K562 (cell line): ENCODE measurements at regions not wholly inside any gene's neighbourhood (a gene's known extent, or its start where the extent isn't known, plus 50 kb on each side); places are given as distances from the start of the nearest gene placed in this dataset.

Experiments used
- DIDO1 ChIP-seq: fragments of 450-650 bp; IDR thresholded peaks from 2 replicates; pipeline ENCODE4 v1.6.1; 2016; ENCODE audit warnings: low read depth, missing biosample characterization, missing genetic modification characterization
- LEF1 ChIP-seq: fragments of 450-650 bp; IDR thresholded peaks from 2 replicates; pipeline ENCODE4 v1.6.1; 2016; ENCODE audit warnings: mild to moderate bottlenecking
- MEIS2 ChIP-seq: fragments of 450-650 bp; IDR thresholded peaks from 2 replicates; pipeline ENCODE4 v1.6.1; 2014; ENCODE audit warnings: mild to moderate bottlenecking; ENCODE audit not compliant: partially characterized antibody
- MTA1 ChIP-seq: fragments of 450-650 bp; IDR thresholded peaks from 2 replicates; pipeline ENCODE4 v1.6.1; 2017; ENCODE audit warnings: borderline replicate concordance
- SRSF3 ChIP-seq: fragments of 200-400 bp; formaldehyde crosslinking; IDR thresholded peaks from 2 replicates; pipeline ENCODE4 v1.6.1; 2016; ENCODE audit warnings: mild to moderate bottlenecking, low read length, moderate library complexity; ENCODE audit not compliant: insufficient read depth
- TAF7 ChIP-seq: fragments of 450-650 bp; IDR thresholded peaks from 2 replicates; pipeline ENCODE4 v1.6.1; 2016; ENCODE audit warnings: missing genetic modification characterization, missing compliant biosample characterization
- ZEB2 ChIP-seq: fragments of 450-650 bp; IDR thresholded peaks from 2 replicates; pipeline ENCODE4 v1.6.1; 2016
- ZFP1 ChIP-seq: fragments of 450-650 bp; formaldehyde crosslinking; IDR thresholded peaks from 2 replicates; pipeline ENCODE4 v1.4.0; 2020; ENCODE audit warnings: mild to moderate bottlenecking, mixed read lengths
- ZNF3 ChIP-seq: fragments of 250-450 bp; sonication (Bioruptor Pico); IDR thresholded peaks from 2 replicates; pipeline ENCODE4 v1.5.0; 2021; ENCODE audit warnings: mild to moderate bottlenecking, moderate library complexity
- ZNF77 ChIP-seq: fragments of 250-450 bp; sonication (Bioruptor Pico); IDR thresholded peaks from 2 replicates; pipeline ENCODE4 v1.5.0; 2020
- TF ChIP-seq, protein P1 (sequence below), 2 experiments: fragments of 450-650 bp; IDR thresholded peaks; 2 replicates each; pipeline ENCODE4 v1.6.1; 2016; ENCODE audit warnings: mild to moderate bottlenecking in 2 of 2, borderline replicate concordance in 1 of 2, low read depth in 1 of 2, moderate library complexity in 1 of 2
- TF ChIP-seq, protein P2 (sequence below), 2 experiments: fragments of 450-650 bp; conservative IDR thresholded peaks; 2 replicates each; pipeline ENCODE4 v1.6.1; 2017; ENCODE audit warnings: mild to moderate bottlenecking in 2 of 2, moderate library complexity in 2 of 2
- TF ChIP-seq, protein P3 (sequence below): sonication (generic); formaldehyde crosslinking; IDR thresholded peaks from 2 replicates; pipeline ENCODE4 v1.8.0; 2022; ENCODE audit warnings: mild to moderate bottlenecking, missing genetic modification reagents
- TF ChIP-seq, protein P4 (sequence below): fragments of 450-650 bp; formaldehyde crosslinking; IDR thresholded peaks from 2 replicates; pipeline ENCODE4 v1.4.0; 2020; ENCODE audit warnings: mild to moderate bottlenecking, moderate library complexity

DNA sequence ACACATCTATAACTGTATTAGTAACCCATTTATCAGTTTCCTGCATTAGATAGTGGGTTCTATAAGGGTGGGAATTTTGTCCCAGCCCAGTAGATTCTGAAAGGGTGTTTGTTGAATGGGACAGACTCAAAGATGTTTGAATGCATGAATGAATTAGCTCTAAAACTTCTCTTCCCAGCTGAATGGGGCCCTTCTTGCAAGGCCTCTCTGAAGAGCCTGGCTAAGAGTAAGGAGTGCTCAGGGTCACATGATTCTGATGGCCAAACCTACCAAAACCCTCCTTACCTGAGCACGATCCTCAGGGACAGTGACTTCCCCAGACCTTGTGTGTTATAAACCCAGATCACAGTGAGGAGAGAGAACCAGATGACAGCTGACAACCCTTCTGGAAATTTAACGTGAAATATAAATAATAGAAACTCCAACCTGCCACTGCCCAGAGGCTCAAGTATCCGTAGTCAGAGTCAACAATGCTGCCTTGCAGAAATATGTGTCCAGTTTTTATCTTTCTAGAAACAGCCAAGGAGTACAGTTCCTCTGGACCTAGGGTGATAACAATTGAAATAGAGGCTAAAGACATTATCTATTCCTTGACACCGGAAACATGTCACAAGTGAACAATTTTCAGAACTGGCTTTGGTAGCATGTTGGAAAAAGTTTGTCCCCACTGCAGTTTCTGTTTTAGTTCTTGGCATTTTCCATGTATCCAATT lies 268.9 kb upstream of the MAF start (continued):
- TF ChIP-seq, protein P1, sequence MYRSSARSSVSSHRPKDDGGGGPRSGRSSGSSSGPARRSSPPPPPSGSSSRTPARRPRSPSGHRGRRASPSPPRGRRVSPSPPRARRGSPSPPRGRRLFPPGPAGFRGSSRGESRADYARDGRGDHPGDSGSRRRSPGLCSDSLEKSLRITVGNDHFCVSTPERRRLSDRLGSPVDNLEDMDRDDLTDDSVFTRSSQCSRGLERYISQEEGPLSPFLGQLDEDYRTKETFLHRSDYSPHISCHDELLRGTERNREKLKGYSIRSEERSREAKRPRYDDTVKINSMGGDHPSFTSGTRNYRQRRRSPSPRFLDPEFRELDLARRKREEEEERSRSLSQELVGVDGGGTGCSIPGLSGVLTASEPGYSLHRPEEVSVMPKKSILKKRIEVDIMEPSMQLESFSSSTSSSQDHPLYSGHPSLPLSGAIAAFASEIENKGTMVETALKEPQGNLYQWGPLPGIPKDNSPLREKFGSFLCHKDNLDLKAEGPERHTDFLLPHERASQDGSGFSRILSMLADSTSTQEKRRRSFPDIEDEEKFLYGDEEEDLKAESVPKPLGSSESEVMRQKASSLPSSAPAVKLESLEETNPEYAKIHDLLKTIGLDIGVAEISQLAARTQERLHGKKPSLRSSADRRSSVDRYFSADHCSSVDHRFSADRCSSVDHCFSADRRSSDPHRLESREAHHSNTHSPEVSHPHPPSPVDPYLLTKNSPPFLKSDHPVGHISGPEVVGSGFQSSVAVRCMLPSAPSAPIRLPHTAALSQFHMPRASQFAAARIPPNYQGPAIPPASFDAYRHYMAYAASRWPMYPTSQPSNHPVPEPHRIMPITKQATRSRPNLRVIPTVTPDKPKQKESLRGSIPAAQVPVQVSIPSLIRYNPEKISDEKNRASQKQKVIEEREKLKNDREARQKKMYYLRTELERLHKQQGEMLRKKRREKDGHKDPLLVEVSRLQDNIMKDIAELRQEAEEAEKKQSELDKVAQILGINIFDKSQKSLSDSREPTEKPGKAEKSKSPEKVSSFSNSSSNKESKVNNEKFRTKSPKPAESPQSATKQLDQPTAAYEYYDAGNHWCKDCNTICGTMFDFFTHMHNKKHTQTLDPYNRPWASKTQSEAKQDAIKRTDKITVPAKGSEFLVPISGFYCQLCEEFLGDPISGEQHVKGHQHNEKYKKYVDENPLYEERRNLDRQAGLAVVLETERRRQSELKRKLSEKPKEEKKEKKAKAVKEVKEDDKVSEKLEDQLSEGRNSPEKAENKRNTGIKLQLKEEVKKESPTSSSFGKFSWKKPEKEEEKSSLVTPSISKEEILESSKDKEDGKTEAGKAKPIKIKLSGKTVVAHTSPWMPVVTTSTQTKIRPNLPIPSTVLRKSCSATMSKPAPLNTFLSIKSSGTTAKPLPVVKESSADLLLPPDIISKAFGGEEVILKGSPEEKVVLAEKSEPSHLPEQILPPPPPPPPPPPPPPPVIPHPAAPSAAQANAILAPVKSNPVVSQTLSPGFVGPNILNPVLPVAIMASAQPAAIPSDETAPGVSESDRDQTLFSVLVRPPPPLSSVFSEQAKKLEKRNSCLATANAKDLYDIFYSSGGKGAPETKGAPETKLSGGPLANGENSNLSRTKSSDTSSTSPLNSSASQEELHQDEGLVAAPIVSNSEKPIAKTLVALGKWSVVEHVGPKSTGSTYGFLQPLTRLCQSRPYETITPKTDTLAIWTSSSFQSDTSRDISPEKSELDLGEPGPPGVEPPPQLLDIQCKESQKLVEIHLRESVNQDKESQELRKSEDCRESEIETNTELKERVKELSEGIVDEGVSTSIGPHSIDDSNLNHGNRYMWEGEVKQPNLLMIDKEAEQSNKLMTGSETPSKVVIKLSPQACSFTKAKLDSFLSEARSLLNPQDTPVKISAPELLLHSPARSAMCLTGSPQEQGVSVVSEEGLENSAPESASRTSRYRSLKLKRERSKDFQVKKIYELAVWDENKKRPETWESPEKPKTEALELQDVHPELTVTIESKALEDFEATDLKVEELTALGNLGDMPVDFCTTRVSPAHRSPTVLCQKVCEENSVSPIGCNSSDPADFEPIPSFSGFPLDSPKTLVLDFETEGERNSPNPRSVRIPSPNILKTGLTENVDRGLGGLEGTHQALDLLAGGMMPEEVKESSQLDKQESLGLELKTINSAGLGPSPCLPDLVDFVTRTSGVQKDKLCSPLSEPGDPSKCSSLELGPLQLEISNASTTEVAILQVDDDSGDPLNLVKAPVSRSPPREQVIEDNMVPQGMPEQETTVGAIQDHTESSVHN (IDR thresholded peaks at IDR 0.05; ENCODE audit: borderline replicate concordance in 1 of 2, low read depth in 1 of 2) = no peak
- TF ChIP-seq TAF7 (no peak), ZFP1 (CRISPR knock-in tag) (peak; percentile 66), MTA1 (0 out of 2 replicates have a peak, but pooled peaks have one; percentile 26), ZEB2 (peak; percentile 24; the same call in 1 of the 2 replicates), SRSF3 (no peak), ZNF3 (CRISPR knock-in tag) (0 out of 2 replicates have a peak, but pooled peaks have one; percentile 31), DIDO1 (tag) (no peak), LEF1 (peak; percentile 96), ZNF77 (no peak; the same call in 1 of the 2 replicates), MEIS2 (peak; percentile 95)
- TF ChIP-seq, protein P2, sequence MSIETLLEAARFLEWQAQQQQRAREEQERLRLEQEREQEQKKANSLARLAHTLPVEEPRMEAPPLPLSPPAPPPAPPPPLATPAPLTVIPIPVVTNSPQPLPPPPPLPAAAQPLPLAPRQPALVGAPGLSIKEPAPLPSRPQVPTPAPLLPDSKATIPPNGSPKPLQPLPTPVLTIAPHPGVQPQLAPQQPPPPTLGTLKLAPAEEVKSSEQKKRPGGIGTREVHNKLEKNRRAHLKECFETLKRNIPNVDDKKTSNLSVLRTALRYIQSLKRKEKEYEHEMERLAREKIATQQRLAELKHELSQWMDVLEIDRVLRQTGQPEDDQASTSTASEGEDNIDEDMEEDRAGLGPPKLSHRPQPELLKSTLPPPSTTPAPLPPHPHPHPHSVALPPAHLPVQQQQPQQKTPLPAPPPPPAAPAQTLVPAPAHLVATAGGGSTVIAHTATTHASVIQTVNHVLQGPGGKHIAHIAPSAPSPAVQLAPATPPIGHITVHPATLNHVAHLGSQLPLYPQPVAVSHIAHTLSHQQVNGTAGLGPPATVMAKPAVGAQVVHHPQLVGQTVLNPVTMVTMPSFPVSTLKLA (conservative IDR thresholded peaks at IDR 0.05) = peak; percentile 44 to 57
- TF ChIP-seq, protein P3, sequence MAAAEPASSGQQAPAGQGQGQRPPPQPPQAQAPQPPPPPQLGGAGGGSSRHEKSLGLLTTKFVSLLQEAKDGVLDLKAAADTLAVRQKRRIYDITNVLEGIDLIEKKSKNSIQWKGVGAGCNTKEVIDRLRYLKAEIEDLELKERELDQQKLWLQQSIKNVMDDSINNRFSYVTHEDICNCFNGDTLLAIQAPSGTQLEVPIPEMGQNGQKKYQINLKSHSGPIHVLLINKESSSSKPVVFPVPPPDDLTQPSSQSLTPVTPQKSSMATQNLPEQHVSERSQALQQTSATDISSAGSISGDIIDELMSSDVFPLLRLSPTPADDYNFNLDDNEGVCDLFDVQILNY (CRISPR knock-in tag) = no peak
- TF ChIP-seq, protein P4, sequence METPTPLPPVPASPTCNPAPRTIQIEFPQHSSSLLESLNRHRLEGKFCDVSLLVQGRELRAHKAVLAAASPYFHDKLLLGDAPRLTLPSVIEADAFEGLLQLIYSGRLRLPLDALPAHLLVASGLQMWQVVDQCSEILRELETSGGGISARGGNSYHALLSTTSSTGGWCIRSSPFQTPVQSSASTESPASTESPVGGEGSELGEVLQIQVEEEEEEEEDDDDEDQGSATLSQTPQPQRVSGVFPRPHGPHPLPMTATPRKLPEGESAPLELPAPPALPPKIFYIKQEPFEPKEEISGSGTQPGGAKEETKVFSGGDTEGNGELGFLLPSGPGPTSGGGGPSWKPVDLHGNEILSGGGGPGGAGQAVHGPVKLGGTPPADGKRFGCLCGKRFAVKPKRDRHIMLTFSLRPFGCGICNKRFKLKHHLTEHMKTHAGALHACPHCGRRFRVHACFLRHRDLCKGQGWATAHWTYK (CRISPR knock-in tag) = no peak; the same call in 1 of the 2 replicates
